ENCODE measurements at regions not wholly inside any gene's neighbourhood (a gene's known extent, or its start where the extent isn't known, plus 50 kb on each side); places are given as distances from the start of the nearest gene placed in this dataset.

DNA sequence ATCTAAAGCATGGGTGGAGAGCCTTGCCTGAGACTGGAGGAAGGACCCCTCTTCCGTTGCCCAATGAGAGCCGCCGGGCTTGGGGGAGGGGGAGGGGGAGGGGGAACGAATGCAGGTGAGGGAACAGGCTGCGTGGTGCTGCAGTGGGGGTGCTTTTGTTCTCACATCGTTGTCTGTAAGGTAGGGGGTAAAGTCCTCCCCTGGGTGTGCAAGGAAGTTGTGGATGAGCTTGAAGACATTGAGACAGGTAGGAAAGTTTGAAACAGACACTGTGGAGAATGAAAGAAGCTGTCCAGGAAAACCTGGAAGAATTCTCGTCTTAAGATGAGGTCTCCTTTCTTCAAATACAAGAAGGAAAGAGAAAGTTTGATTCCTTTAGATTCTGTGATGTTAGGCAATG, 94.1 kb upstream of the LIFR start:
- no peaks in the 10 kb centered on the region for H3K9me3 ChIP-seq (ENCODE audit: control insufficient read depth in 1 of 2, insufficient read depth in 1 of 2, low read length in 2 of 2)
- ChIA-PET CTCF (no interaction called here), POLR2A (no interaction called here)
- H3K9me3 Mint-ChIP-seq, result no peaks in the 10 kb centered on the region
- H3K4me3 ChIP-seq (ENCODE audit: low read length), result no peak overlapping the region
- no peaks in the 10 kb centered on the region for H3K4me1 ChIP-seq (ENCODE audit: insufficient read depth, low read length)
- peaks cover 10% of the 10 kb centered on the region for H3K4me1 Mint-ChIP-seq (ENCODE audit: low read depth)
- intact Hi-C loops (cut with DNase I, micrococcal nuclease), result no loop called here
- peaks cover 15% of the 10 kb centered on the region for H3K27me3 Mint-ChIP-seq
- peaks cover 4 to 7% of the 10 kb centered on the region in 2 experiments for H3K27me3 ChIP-seq (ENCODE audit: control insufficient read depth in 1 of 2, insufficient read depth in 2 of 2, low read length in 2 of 2)
- no peak for TF ChIP-seq CTCF (IDR thresholded peaks at IDR 0.05)
- no peak overlapping the region for H3K27ac ChIP-seq (ENCODE audit: low read depth in 1 of 2, low read length in 2 of 2)
- H3K36me3 Mint-ChIP-seq (ENCODE audit: low read depth), result no peaks in the 10 kb centered on the region
- no peak for DNase-seq
- no peak for ATAC-seq (ENCODE audit: poor library complexity)
- no peaks in the 10 kb centered on the region for H3K36me3 ChIP-seq (ENCODE audit: insufficient read depth, low read length)
- no peak overlapping the region for H3K27ac Mint-ChIP-seq
- peak overlapping the region; percentile 40 for H3K4me3 Mint-ChIP-seq

DNA sequence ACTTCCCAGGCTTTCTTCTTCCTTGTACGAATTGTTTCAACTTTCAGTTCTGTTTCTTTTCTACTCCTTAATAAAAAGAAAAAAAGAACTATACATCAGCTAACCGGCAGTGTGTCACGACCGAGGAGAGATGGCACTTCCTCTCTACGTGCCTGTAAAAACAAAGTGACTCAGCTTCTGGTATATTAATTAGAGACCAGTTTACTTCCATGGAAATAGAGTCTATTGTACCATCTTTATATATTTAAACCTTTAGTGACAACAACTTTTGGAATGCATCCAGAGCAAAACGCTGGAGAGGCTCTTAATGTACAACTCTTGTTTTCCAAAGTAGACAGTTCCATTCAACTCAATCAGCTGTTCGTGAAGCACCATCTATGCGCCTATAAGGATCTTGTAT, 94.5 kb upstream of the LIFR start:
- peaks cover 10% of the 10 kb centered on the region for H3K4me1 Mint-ChIP-seq (ENCODE audit: low read depth)
- no peak overlapping the region for H3K27ac Mint-ChIP-seq
- ChIA-PET CTCF (no interaction called here), POLR2A (no interaction called here)
- Histone ChIP-seq H3K4me3 (ENCODE audit: low read length) (no peak overlapping the region), H3K36me3 (ENCODE audit: insufficient read depth, low read length) (no peaks in the 10 kb centered on the region), H3K9me3 (ENCODE audit: control insufficient read depth in 1 of 2, insufficient read depth in 1 of 2, low read length in 2 of 2) (no peaks in the 10 kb centered on the region), H3K4me1 (ENCODE audit: insufficient read depth, low read length) (no peaks in the 10 kb centered on the region), H3K27me3 (ENCODE audit: control insufficient read depth in 1 of 2, insufficient read depth in 2 of 2, low read length in 2 of 2) (peaks cover 4 to 7% of the 10 kb centered on the region in 2 experiments), H3K27ac (ENCODE audit: low read depth in 1 of 2, low read length in 2 of 2) (no peak overlapping the region)
- H3K9me3 Mint-ChIP-seq, result no peaks in the 10 kb centered on the region
- intact Hi-C loops (cut with DNase I, micrococcal nuclease), result no loop called here
- TF ChIP-seq CTCF (IDR thresholded peaks at IDR 0.05), result no peak
- no peak for DNase-seq
- H3K4me3 Mint-ChIP-seq, result no peak overlapping the region
- no peak for ATAC-seq (ENCODE audit: poor library complexity)
- no peaks in the 10 kb centered on the region for H3K36me3 Mint-ChIP-seq (ENCODE audit: low read depth)
- peaks cover 19% of the 10 kb centered on the region for H3K27me3 Mint-ChIP-seq

- no peaks in the 10 kb centered on the region for H3K36me3 Mint-ChIP-seq (ENCODE audit: low read depth)
- Histone ChIP-seq H3K36me3 (ENCODE audit: insufficient read depth, low read length) (no peaks in the 10 kb centered on the region), H3K27ac (ENCODE audit: low read depth in 1 of 2, low read length in 2 of 2) (no peak overlapping the region), H3K27me3 (ENCODE audit: control insufficient read depth in 1 of 2, insufficient read depth in 2 of 2, low read length in 2 of 2) (peaks cover 4 to 7% of the 10 kb centered on the region in 2 experiments), H3K4me1 (ENCODE audit: insufficient read depth, low read length) (no peaks in the 10 kb centered on the region), H3K4me3 (ENCODE audit: low read length) (no peak overlapping the region), H3K9me3 (ENCODE audit: control insufficient read depth in 1 of 2, insufficient read depth in 1 of 2, low read length in 2 of 2) (no peaks in the 10 kb centered on the region)
- no peaks in the 10 kb centered on the region for H3K9me3 Mint-ChIP-seq
- DNase-seq (no peak), ATAC-seq (ENCODE audit: poor library complexity) (no peak)
- H3K4me3 Mint-ChIP-seq, result no peak overlapping the region
- no peak overlapping the region for H3K27ac Mint-ChIP-seq
- intact Hi-C loops (cut with DNase I, micrococcal nuclease), result no loop called here
- peaks cover 25% of the 10 kb centered on the region for H3K27me3 Mint-ChIP-seq
- H3K4me1 Mint-ChIP-seq (ENCODE audit: low read depth), result peaks cover 10% of the 10 kb centered on the region
- ChIA-PET CTCF (no interaction called here), POLR2A (no interaction called here)
- no peak for TF ChIP-seq CTCF (IDR thresholded peaks at IDR 0.05)
Observed at GRCh38 chr5:38651806-38652205, 95.4 kb upstream of the LIFR start.

Measured in CD4-positive, alpha-beta T cell (primary cell).